CD14-positive monocyte (primary cell): ENCODE measurements at regions not wholly inside any gene's neighbourhood (a gene's known extent, or its start where the extent isn't known, plus 50 kb on each side); places are given as distances from the start of the nearest gene placed in this dataset.

Experiments
- DNase-seq, 3 donors: peaks; one replicate each; pipeline ENCODE4 v3.0.0-alpha.2; 2011 to 2022
- H2AFZ ChIP-seq: 2 replicates; pipeline ENCODE4 v1.6.0; 2012; ENCODE audit warnings: mild to moderate bottlenecking, low read depth, low read length, inconsistent platforms; ENCODE audit not compliant: insufficient read depth, poor library complexity, severe bottlenecking
- H3K27ac ChIP-seq, 2 donors: 1 replicate in 1 of 2; 2 replicates in 1 of 2; pipeline ENCODE4 v1.5.1; 2012 to 2013; ENCODE audit warnings: low read length in 2 of 2, control low read depth in 1 of 2, inconsistent platforms in 1 of 2, low read depth in 1 of 2, mild to moderate bottlenecking in 1 of 2
- H3K27me3 ChIP-seq, 2 donors: one replicate each; pipeline versions ENCODE4 v1.6.0 to v1.6.1; 2011 to 2013; ENCODE audit warnings: low read length in 2 of 2; ENCODE audit not compliant: control insufficient read depth in 2 of 2, insufficient read depth in 2 of 2
- H3K36me3 ChIP-seq, 2 donors: replicated peaks in 1 of 2; 1 replicate in 1 of 2; 2 replicates in 1 of 2; pipeline versions ENCODE4 v1.5.1 to v1.6.1; 2012 to 2013; ENCODE audit warnings: low read length in 2 of 2, control low read depth in 1 of 2, inconsistent platforms in 1 of 2, mild to moderate bottlenecking in 1 of 2; ENCODE audit not compliant: insufficient read depth in 2 of 2, control insufficient read depth in 1 of 2
- H3K4me1 ChIP-seq, 2 donors: 1 replicate in 1 of 2; 2 replicates in 1 of 2; pipeline versions ENCODE4 v1.5.1 to v1.6.1; 2012 to 2013; ENCODE audit warnings: low read length in 2 of 2, control low read depth in 1 of 2, inconsistent platforms in 1 of 2, mild to moderate bottlenecking in 1 of 2, moderate library complexity in 1 of 2; ENCODE audit not compliant: insufficient read depth in 2 of 2, control insufficient read depth in 1 of 2
- H3K4me2 ChIP-seq: replicated peaks from 2 replicates; pipeline ENCODE3; 2012; ENCODE audit warnings: low read length, moderate library complexity, mild to moderate bottlenecking; ENCODE audit not compliant: poor library complexity, severe bottlenecking; ENCODE audit errors: extremely low read depth
- H3K4me3 ChIP-seq, 3 experiments: fragments of 200-600 bp in 1 of 3; sonication (generic) in 1 of 3; replicated peaks in 1 of 3; 1 replicate in 2 of 3; 2 replicates in 1 of 3; pipeline ENCODE4 v1.5.1; 2011 to 2013; ENCODE audit warnings: low read length in 3 of 3, mild to moderate bottlenecking in 3 of 3, control low read depth in 2 of 3, low read depth in 2 of 3, inconsistent platforms in 1 of 3, moderate library complexity in 1 of 3
- H3K79me2 ChIP-seq: 2 replicates; pipeline ENCODE4 v1.6.0; 2012; ENCODE audit warnings: mild to moderate bottlenecking, control low read depth, inconsistent platforms, low read length, moderate library complexity; ENCODE audit not compliant: insufficient read depth
- H3K9ac ChIP-seq: 2 replicates; pipeline ENCODE4 v1.6.0; 2017; ENCODE audit warnings: low read length, mild to moderate bottlenecking; ENCODE audit not compliant: insufficient read depth, poor library complexity, severe bottlenecking
- H3K9me3 ChIP-seq, 2 donors: replicated peaks in 1 of 2; 1 replicate in 1 of 2; 2 replicates in 1 of 2; pipeline versions ENCODE4 v1.5.1 to v1.6.1; 2012 to 2013; ENCODE audit warnings: low read length in 2 of 2, control low read depth in 1 of 2; ENCODE audit not compliant: control insufficient read depth in 1 of 2, insufficient read depth in 1 of 2
- H4K20me1 ChIP-seq: 2 replicates; pipeline ENCODE4 v1.6.0; 2012; ENCODE audit warnings: mild to moderate bottlenecking, low read length, control low read depth, moderate library complexity; ENCODE audit not compliant: insufficient read depth
- H3K27ac Mint-ChIP-seq, 7 donors: one replicate each; pipeline ENCODE4 v1.8.0; 2020; ENCODE audit warnings: mild to moderate bottlenecking in 7 of 7, mixed read lengths in 7 of 7, moderate library complexity in 6 of 7, inconsistent platforms in 2 of 7
- H3K27me3 Mint-ChIP-seq, 3 donors: one replicate each; pipeline ENCODE4 v1.8.0; 2021 to 2022; ENCODE audit warnings: low read depth in 3 of 3, mild to moderate bottlenecking in 3 of 3, mixed read lengths in 3 of 3, moderate library complexity in 3 of 3, inconsistent platforms in 1 of 3
- H3K36me3 Mint-ChIP-seq, 2 donors: one replicate each; pipeline ENCODE4 v1.8.0; 2020; ENCODE audit warnings: mixed read lengths in 2 of 2, inconsistent platforms in 1 of 2, mild to moderate bottlenecking in 1 of 2
- H3K4me1 Mint-ChIP-seq: one replicate; pipeline ENCODE4 v1.8.0; 2020; ENCODE audit warnings: mild to moderate bottlenecking, mixed read lengths
- H3K4me3 Mint-ChIP-seq, 2 donors: one replicate each; pipeline ENCODE4 v1.8.0; 2020; ENCODE audit warnings: mild to moderate bottlenecking in 2 of 2, mixed read lengths in 2 of 2, moderate library complexity in 1 of 2
- H3K9me3 Mint-ChIP-seq, 7 donors: one replicate each; pipeline ENCODE4 v1.8.0; 2020 to 2022; ENCODE audit warnings: mixed read lengths in 7 of 7, mild to moderate bottlenecking in 6 of 7, moderate library complexity in 6 of 7, inconsistent platforms in 2 of 7
- CTCF ChIP-seq: fragments of 200-600 bp; IDR thresholded peaks from one replicate; pipeline ENCODE4 v1.8.0; 2022; ENCODE audit warnings: antibody characterized with exemption, mild to moderate bottlenecking
- WGBS: methylation state at CpG from one replicate; pipeline ENCODE4 v1.1.5; 2013; ENCODE audit warnings: missing lambda C conversion rate; ENCODE audit not compliant: insufficient coverage; 5-methylcytosine and 5-hydroxymethylcytosine counted together
- intact Hi-C, 2 donors: fragments of 100-400 bp; cut with micrococcal nuclease; formaldehyde crosslinking; loops; one replicate each; pipeline versions ENCODE4 v1.15.0 to v1.15.1; 2023

DNA sequence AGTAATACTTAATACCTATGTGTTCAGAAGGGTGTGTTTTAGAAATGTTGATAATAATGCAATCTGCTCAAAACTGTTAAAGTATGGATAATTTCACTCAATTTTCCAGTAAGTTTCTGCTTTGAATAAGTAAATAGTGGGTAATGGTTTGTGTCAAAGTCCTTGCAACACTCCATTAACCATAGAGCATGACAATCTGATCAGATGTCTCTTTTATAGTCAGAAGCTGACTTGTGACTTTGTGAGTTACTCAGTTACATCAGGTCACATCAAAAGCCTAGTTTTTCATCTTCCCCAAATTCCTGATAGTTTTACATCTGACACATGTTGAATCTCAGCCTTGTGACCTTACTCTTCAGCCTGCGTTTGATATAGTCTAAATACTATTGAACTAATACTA is 338.0 kb downstream of the EFNB2 start:
- Histone ChIP-seq H3K36me3 (no peaks in the 10 kb centered on the region), H3K27ac (no peak overlapping the region), H3K4me2 (no peak overlapping the region), H3K9ac (no peak overlapping the region), H2AFZ (no peak overlapping the region), H3K4me1 (no peaks in the 10 kb centered on the region), H3K9me3 (no peaks in the 10 kb centered on the region), H4K20me1 (no peaks in the 10 kb centered on the region), H3K27me3 (no peaks in the 10 kb centered on the region), H3K4me3 (no peak overlapping the region), H3K79me2 (no peaks in the 10 kb centered on the region)
- intact Hi-C loops, result no loop called here
- Mint-ChIP-seq H3K36me3 (no peaks in the 10 kb centered on the region), H3K4me3 (no peak overlapping the region), H3K27me3 (peaks cover 0 to 1% (median 0%) of the 10 kb centered on the region in 3 donors), H3K4me1 (no peaks in the 10 kb centered on the region), H3K9me3 (peaks cover 2 to 6% (median 4%) of the 10 kb centered on the region in 7 donors), H3K27ac (no peak overlapping the region)
- no peak for TF ChIP-seq CTCF
- DNase-seq, result no peak
- WGBS, result no CpG with 5 or more reads among the region's 1 CpG

DNA sequence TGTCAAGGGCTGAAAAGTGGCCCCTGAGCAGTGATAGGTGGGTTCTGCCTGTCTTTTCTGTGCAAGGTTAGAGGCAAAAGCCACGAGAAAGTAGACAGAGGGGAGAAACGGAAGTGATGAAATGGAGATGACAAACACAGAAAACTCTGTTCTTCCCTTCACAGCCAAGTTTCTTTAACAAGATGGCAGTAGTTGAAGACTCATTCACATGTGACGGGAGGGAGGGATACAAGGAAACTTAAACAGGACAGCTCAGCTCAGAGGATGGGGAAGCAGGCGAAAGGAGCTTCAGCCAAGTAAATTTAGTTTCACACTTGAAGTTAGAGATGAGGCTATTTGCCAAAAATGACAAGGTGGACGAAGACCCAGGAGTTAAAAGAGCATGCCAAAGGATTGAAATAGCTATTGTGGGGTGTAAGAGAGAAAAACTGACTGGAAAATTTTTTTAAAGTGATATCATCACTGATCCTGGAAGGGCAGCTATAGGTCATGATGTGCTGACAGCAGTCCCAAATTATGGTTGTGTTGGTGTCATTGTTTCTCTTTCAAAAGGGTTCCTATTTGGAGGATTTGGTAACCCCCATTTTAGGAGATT is 347.9 kb downstream of the EFNB2 start:
- Histone ChIP-seq H3K9ac (no peak overlapping the region), H3K36me3 (no peaks in the 10 kb centered on the region), H4K20me1 (no peaks in the 10 kb centered on the region), H2AFZ (no peak overlapping the region), H3K4me1 (no peaks in the 10 kb centered on the region), H3K9me3 (peaks cover 14 to 22% of the 10 kb centered on the region in 2 donors), H3K4me3 (no peak overlapping the region), H3K79me2 (no peaks in the 10 kb centered on the region), H3K27me3 (no peaks in the 10 kb centered on the region), H3K27ac (no peak overlapping the region), H3K4me2 (no peak overlapping the region)
- Mint-ChIP-seq H3K27ac (no peak overlapping the region), H3K4me3 (no peak overlapping the region), H3K4me1 (no peaks in the 10 kb centered on the region), H3K27me3 (no peaks in the 10 kb centered on the region), H3K36me3 (no peaks in the 10 kb centered on the region), H3K9me3 (peaks cover 6 to 14% (median 9%) of the 10 kb centered on the region in 7 donors)
- intact Hi-C loops, result no loop called here
- DNase-seq, result no peak
- 92% methylated on average over 3 of the region's 5 CpGs for WGBS
- TF ChIP-seq CTCF, result no peak
